ENCODE measurements at regions not wholly inside any gene's neighbourhood (a gene's known extent, or its start where the extent isn't known, plus 50 kb on each side); places are given as distances from the start of the nearest gene placed in this dataset.

DNA sequence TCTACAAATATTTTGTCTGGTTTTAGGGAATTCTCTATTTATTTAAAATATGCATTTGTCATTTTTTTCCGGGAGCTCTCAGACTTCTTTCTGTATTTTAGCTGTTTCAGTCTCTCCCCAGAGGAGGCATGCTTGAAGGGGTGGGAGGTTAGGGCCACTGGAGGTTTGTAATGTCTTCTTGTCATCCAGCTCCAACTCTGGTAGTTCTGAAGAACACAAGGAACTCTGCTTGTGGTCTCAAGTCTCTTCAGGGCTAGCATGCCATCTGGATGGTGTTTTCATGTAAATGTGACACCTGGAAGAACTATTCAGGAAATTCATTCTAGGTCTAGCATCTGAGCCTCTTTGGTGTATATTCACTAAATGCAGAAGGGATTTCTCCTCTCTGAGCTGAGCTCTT lies 518.4 kb upstream of the DCC start:
- Mint-ChIP-seq H3K27ac (ENCODE audit: unreplicated experiment) (no peak overlapping the region), H3K36me3 (ENCODE audit: low read depth) (no peaks in the 10 kb centered on the region), H3K4me3 (no peak overlapping the region), H3K9me3 (no peaks in the 10 kb centered on the region), H3K27me3 (ENCODE audit: low read depth) (no peaks in the 10 kb centered on the region), H3K4me1 (no peaks in the 10 kb centered on the region)
- no peak for DNase-seq (ENCODE audit: low read depth, low spot score)
- TF ChIP-seq, protein P1, sequence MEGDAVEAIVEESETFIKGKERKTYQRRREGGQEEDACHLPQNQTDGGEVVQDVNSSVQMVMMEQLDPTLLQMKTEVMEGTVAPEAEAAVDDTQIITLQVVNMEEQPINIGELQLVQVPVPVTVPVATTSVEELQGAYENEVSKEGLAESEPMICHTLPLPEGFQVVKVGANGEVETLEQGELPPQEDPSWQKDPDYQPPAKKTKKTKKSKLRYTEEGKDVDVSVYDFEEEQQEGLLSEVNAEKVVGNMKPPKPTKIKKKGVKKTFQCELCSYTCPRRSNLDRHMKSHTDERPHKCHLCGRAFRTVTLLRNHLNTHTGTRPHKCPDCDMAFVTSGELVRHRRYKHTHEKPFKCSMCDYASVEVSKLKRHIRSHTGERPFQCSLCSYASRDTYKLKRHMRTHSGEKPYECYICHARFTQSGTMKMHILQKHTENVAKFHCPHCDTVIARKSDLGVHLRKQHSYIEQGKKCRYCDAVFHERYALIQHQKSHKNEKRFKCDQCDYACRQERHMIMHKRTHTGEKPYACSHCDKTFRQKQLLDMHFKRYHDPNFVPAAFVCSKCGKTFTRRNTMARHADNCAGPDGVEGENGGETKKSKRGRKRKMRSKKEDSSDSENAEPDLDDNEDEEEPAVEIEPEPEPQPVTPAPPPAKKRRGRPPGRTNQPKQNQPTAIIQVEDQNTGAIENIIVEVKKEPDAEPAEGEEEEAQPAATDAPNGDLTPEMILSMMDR (conservative IDR thresholded peaks at IDR 0.05) = no peak

DNA sequence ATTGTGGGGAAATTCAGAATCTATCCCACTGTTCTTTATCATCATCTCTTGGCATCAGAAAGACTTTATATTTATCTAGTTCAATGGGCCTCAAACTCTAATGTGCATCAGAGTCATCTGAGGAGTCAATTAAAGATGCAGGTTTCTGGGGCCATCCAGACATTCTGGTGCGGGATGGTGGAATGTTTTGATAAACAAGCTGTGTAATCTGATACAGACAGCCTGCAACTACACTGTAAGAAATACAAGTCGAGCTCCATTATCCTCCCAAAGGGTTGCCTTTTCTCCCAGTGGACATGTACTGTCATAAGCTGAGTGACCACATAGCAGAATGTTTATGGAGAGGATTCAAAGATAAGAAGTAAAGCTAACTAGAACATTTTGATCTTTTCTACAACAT lies 515.3 kb upstream of the DCC start:
- H3K36me3 Mint-ChIP-seq (ENCODE audit: low read depth) = no peaks in the 10 kb centered on the region
- H3K27me3 Mint-ChIP-seq (ENCODE audit: low read depth) = no peaks in the 10 kb centered on the region
- H3K4me3 Mint-ChIP-seq = no peak overlapping the region
- no peak for DNase-seq (ENCODE audit: low read depth, low spot score)
- no peaks in the 10 kb centered on the region for H3K4me1 Mint-ChIP-seq
- no peak overlapping the region for H3K27ac Mint-ChIP-seq (ENCODE audit: unreplicated experiment)
- TF ChIP-seq, protein P1 (conservative IDR thresholded peaks at IDR 0.05) = no peak
- no peaks in the 10 kb centered on the region for H3K9me3 Mint-ChIP-seq

DNA sequence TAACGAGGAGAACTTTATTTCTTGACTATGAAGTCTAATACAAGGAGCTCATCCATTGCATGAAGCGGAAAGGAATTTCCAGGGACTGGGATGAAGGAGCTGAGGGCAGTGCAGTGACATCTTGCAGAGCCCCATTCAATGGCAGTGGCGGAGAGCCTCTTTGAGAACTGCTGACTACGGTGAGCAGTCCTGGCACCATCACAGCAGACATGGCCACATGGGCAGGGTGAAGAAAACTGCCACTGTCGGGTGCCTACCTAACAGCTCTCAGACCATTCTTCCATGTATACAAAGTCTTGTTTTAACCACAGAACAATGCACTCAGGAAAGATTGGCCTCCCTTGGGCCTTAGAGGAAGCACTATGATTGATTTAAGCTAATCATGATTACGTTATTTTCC lies 506.1 kb upstream of the DCC start:
- peaks cover 2% of the 10 kb centered on the region for H3K9me3 Mint-ChIP-seq
- no peaks in the 10 kb centered on the region for H3K36me3 Mint-ChIP-seq (ENCODE audit: low read depth)
- H3K27me3 Mint-ChIP-seq (ENCODE audit: low read depth) = no peaks in the 10 kb centered on the region
- no peak overlapping the region for H3K27ac Mint-ChIP-seq (ENCODE audit: unreplicated experiment)
- no peaks in the 10 kb centered on the region for H3K4me1 Mint-ChIP-seq
- DNase-seq (ENCODE audit: low read depth, low spot score) = no peak
- TF ChIP-seq, protein P1 (conservative IDR thresholded peaks at IDR 0.05) = no peak
- H3K4me3 Mint-ChIP-seq = no peak overlapping the region

DNA sequence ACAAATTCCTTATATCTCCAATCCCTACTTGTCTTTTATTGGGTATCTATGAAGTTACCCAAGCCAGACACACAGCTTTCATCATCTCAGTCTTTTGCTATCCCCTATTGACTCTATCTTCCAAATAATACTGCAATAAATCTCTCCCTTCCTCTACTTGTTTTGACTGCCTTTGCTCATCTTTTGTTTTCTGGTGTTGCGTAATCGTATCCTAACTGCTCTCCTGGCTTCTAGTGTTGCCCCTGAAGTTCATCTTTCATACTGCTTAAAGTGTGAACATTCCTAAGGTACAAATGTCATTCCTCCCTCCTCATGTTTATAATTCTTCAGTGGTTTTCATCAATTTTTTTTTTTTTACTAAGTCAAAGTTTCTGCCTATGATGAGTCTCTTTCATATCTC lies 491.3 kb upstream of the DCC start:
- Mint-ChIP-seq H3K36me3 (ENCODE audit: low read depth) (no peaks in the 10 kb centered on the region), H3K9me3 (peaks cover 11% of the 10 kb centered on the region), H3K27ac (ENCODE audit: unreplicated experiment) (no peak overlapping the region), H3K4me3 (no peak overlapping the region), H3K4me1 (no peaks in the 10 kb centered on the region), H3K27me3 (ENCODE audit: low read depth) (peaks cover 3% of the 10 kb centered on the region)
- no peak for DNase-seq (ENCODE audit: low read depth, low spot score)
- TF ChIP-seq, protein P1 (conservative IDR thresholded peaks at IDR 0.05) = no peak

DNA sequence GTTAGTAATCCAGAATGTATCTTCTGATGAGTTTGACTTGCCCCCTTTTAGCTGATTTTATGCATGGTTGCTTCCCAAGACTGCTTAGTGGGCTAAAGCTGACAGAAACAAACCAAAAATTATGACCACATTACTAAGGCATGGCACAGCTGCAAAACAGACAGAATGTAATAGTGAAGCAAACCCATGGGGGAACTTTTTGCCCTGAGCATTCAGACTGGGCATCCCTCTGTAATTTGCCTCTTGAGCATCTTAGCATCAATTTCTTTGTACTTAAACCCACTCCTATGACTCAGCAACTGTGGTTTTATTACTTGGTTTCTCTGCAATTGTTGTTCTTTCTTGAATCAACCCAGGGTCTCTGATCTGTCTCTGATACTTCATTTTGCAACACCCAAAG lies 487.3 kb upstream of the DCC start:
- TF ChIP-seq, protein P1 (conservative IDR thresholded peaks at IDR 0.05) = no peak
- Mint-ChIP-seq H3K27ac (ENCODE audit: unreplicated experiment) (no peak overlapping the region), H3K4me1 (no peaks in the 10 kb centered on the region), H3K36me3 (ENCODE audit: low read depth) (no peaks in the 10 kb centered on the region), H3K4me3 (no peak overlapping the region), H3K27me3 (ENCODE audit: low read depth) (peaks cover 3% of the 10 kb centered on the region), H3K9me3 (no peaks in the 10 kb centered on the region)
- DNase-seq (ENCODE audit: low read depth, low spot score) = no peak

DNA sequence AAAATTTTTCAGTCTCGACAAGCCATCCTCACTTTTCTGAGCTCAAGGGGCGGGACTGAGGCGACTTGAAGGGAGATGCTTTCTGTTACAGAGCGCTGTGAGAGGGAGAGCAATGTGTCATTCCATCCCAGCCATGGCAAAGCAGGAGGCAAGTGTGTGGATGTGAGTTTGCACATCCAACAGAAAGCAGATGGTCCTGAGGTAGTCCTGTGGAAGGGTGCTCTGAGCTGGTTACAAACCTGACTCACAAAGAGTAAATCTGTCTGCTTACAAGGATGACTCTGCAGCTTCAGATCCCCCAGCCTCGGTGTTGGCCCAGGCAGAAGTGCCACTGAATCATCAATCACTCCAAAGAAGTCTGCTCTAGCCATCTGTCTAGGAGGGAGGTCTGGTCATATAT lies 482.0 kb upstream of the DCC start:
- DNase-seq (ENCODE audit: low read depth, low spot score) = no peak
- Mint-ChIP-seq H3K9me3 (no peaks in the 10 kb centered on the region), H3K27ac (ENCODE audit: unreplicated experiment) (no peak overlapping the region), H3K36me3 (ENCODE audit: low read depth) (no peaks in the 10 kb centered on the region), H3K4me1 (no peaks in the 10 kb centered on the region), H3K4me3 (no peak overlapping the region), H3K27me3 (ENCODE audit: low read depth) (no peaks in the 10 kb centered on the region)
- TF ChIP-seq, protein P1 (conservative IDR thresholded peaks at IDR 0.05) = no peak
